SK-N-SH (cell line): ENCODE measurements at regions not wholly inside any gene's neighbourhood (a gene's known extent, or its start where the extent isn't known, plus 50 kb on each side); places are given as distances from the start of the nearest gene placed in this dataset.

ENCODE experiments used
- CTCF ChIA-PET: fragments of 300-600, 350-600 bp; formaldehyde crosslinking; extraction: SDS; loops from one replicate; lab custom pipeline; 2021; lab: Yijun Ruan, JAX
- POLR2A ChIA-PET: fragments of 350-600 bp; sonication (Branson Sonifier 250); formaldehyde crosslinking; extraction: SDS; loops from one replicate; lab custom pipeline; 2020; ENCODE audit warnings: antibody characterized with exemption, inconsistent platforms; lab: Yijun Ruan, JAX
- DNase-seq: peaks from one replicate; pipeline ENCODE4 v3.0.0; 2012
- H2AFZ ChIP-seq: fragments of 200-600 bp; sonication (generic); 2 replicates; pipeline ENCODE4 v1.8.1; 2016; ENCODE audit warnings: antibody characterized with exemption, mild to moderate bottlenecking, low read depth
- H3F3A ChIP-seq: fragments of 200-600 bp; sonication (generic); replicated peaks from 2 replicates; pipeline ENCODE3; 2016; ENCODE audit warnings: antibody characterized with exemption, mild to moderate bottlenecking; ENCODE audit not compliant: insufficient read depth
- H3K27ac ChIP-seq, 2 experiments: fragments of 200-500 bp in 1 of 2; fragments of 200-600 bp in 1 of 2; sonication (Bioruptor generic) in 1 of 2; sonication (generic), shearing (Covaris generic) in 1 of 2; 2 replicates each; pipeline versions ENCODE4 v1.5.1 to v1.6.1; 2014 to 2016; ENCODE audit warnings: low read depth in 2 of 2, inconsistent platforms in 1 of 2, low read length in 1 of 2, mild to moderate bottlenecking in 1 of 2, mixed read lengths in 1 of 2
- H3K27me3 ChIP-seq: fragments of 200-600 bp; sonication (generic), shearing (Covaris generic); 2 replicates; pipeline ENCODE4 v1.6.1; 2016; ENCODE audit warnings: mixed run types; ENCODE audit not compliant: insufficient read depth
- H3K36me3 ChIP-seq, 2 experiments: fragments of 200-500 bp in 1 of 2; fragments of 200-600 bp in 1 of 2; sonication (Bioruptor generic) in 1 of 2; sonication (generic) in 1 of 2; replicated peaks in 1 of 2; 2 replicates each; pipeline versions ENCODE3 to v1.5.1; 2014 to 2016; ENCODE audit warnings: low read length in 1 of 2, mild to moderate bottlenecking in 1 of 2; ENCODE audit not compliant: insufficient read depth in 2 of 2, control insufficient read depth in 1 of 2
- H3K4me1 ChIP-seq, 2 experiments: fragments of 200-500 bp in 1 of 2; fragments of 200-600 bp in 1 of 2; sonication (Bioruptor generic) in 1 of 2; sonication (generic), shearing (Covaris generic) in 1 of 2; 2 replicates each; pipeline versions ENCODE4 v1.5.1 to v1.6.1; 2014 to 2016; ENCODE audit warnings: low read depth in 1 of 2, low read length in 1 of 2, mixed run types in 1 of 2; ENCODE audit not compliant: insufficient read depth in 2 of 2, control insufficient read depth in 1 of 2
- H3K4me2 ChIP-seq: fragments of 200-600 bp; sonication (generic), shearing (Covaris generic); 2 replicates; pipeline ENCODE4 v1.6.1; 2017; ENCODE audit warnings: mixed run types
- H3K4me3 ChIP-seq, 2 experiments: fragments of 200-500 bp in 1 of 2; fragments of 200-600 bp in 1 of 2; sonication (Bioruptor generic) in 1 of 2; sonication (generic), shearing (Covaris generic) in 1 of 2; 2 replicates each; pipeline versions ENCODE4 v1.5.1 to v1.8.1; 2014 to 2016; ENCODE audit warnings: low read depth in 2 of 2, inconsistent platforms in 1 of 2, low read length in 1 of 2, mild to moderate bottlenecking in 1 of 2, mixed read lengths in 1 of 2, moderate library complexity in 1 of 2
- H3K79me2 ChIP-seq: fragments of 200-600 bp; sonication (generic); 2 replicates; pipeline ENCODE4 v1.8.1; 2017; ENCODE audit warnings: mild to moderate bottlenecking; ENCODE audit not compliant: insufficient read depth
- H3K9ac ChIP-seq: fragments of 200-600 bp; sonication (generic); 2 replicates; pipeline ENCODE4 v1.6.1; 2017; ENCODE audit warnings: mixed run types
- H3K9me2 ChIP-seq: fragments of 200-600 bp; sonication (generic); 2 replicates; pipeline ENCODE4 v1.6.1; 2017; ENCODE audit warnings: mixed run types
- H3K9me3 ChIP-seq: fragments of 200-600 bp; sonication (generic); 2 replicates; pipeline ENCODE4 v1.6.1; 2017; ENCODE audit warnings: mixed run types, mild to moderate bottlenecking, moderate library complexity
- H4K20me1 ChIP-seq: fragments of 200-600 bp; sonication (generic); 2 replicates; pipeline ENCODE4 v1.6.1; 2017; ENCODE audit warnings: mild to moderate bottlenecking, mixed run types; ENCODE audit not compliant: insufficient read depth
- CHD2 ChIP-seq: fragments of 150-350 bp; IDR thresholded peaks from 2 replicates; pipeline ENCODE4 v1.6.1; 2018; ENCODE audit warnings: low read length; ENCODE audit not compliant: partially characterized antibody
- CTCF ChIP-seq: fragments of 200-600 bp; sonication (generic); IDR thresholded peaks from 2 replicates; pipeline ENCODE4 v1.6.1; 2017; ENCODE audit warnings: antibody characterized with exemption, mild to moderate bottlenecking, moderate library complexity
- ELF1 ChIP-seq: IDR thresholded peaks from 2 replicates; pipeline ENCODE4 v1.4.0; 2012
- EP300 ChIP-seq, 2 experiments: IDR thresholded peaks; 2 replicates each; pipeline versions ENCODE4 v1.4.0 to v1.6.1; 2012; ENCODE audit warnings: borderline replicate concordance in 1 of 2, low read depth in 1 of 2, low read length in 1 of 2
- FOSL2 ChIP-seq: IDR thresholded peaks from 2 replicates; pipeline ENCODE4 v1.4.0; 2012; ENCODE audit warnings: low read depth, mild to moderate bottlenecking, moderate library complexity, borderline replicate concordance
- FOXM1 ChIP-seq: IDR thresholded peaks from 2 replicates; pipeline ENCODE4 v1.4.0; 2012; ENCODE audit warnings: low read depth, mild to moderate bottlenecking
- GATA2 ChIP-seq: sonication (generic); formaldehyde crosslinking; IDR thresholded peaks from 2 replicates; pipeline ENCODE4 v1.5.0; 2020; ENCODE audit warnings: mild to moderate bottlenecking, missing genetic modification reagents
- MEF2A ChIP-seq: IDR thresholded peaks from 2 replicates; pipeline ENCODE4 v1.4.0; 2012; ENCODE audit warnings: low read depth, borderline replicate concordance
- MXI1 ChIP-seq: IDR thresholded peaks from 2 replicates; pipeline ENCODE4 v1.6.1; 2012; ENCODE audit warnings: mild to moderate bottlenecking, low read depth, low read length, improper control_type of control experiment
- NFIC ChIP-seq: IDR thresholded peaks from 2 replicates; pipeline ENCODE4 v1.4.0; 2012; ENCODE audit warnings: borderline replicate concordance
- NRF1 ChIP-seq: IDR thresholded peaks from 2 replicates; pipeline ENCODE4 v1.6.1; 2012; ENCODE audit warnings: low read depth, mild to moderate bottlenecking, low read length
- PBX3 ChIP-seq: IDR thresholded peaks from 2 replicates; pipeline ENCODE4; 2012
- SIN3A ChIP-seq: IDR thresholded peaks from 2 replicates; pipeline ENCODE4 v1.6.1; 2012; ENCODE audit warnings: low read depth, mild to moderate bottlenecking, low read length, moderate library complexity, borderline replicate concordance
- TAF1 ChIP-seq: IDR thresholded peaks from 2 replicates; pipeline ENCODE4 v1.6.1; 2012; ENCODE audit warnings: low read depth, mild to moderate bottlenecking, low read length, moderate library complexity, borderline replicate concordance
- TCF12 ChIP-seq: IDR thresholded peaks from 2 replicates; pipeline ENCODE4 v1.4.0; 2012
- TEAD4 ChIP-seq: IDR thresholded peaks from 2 replicates; pipeline ENCODE4 v1.4.0; 2012; ENCODE audit warnings: mild to moderate bottlenecking, borderline replicate concordance; ENCODE audit not compliant: insufficient read depth
- ZBTB33 ChIP-seq: IDR thresholded peaks from 2 replicates; pipeline ENCODE4 v1.4.0; 2012; ENCODE audit warnings: low read depth, borderline replicate concordance
- WGBS: methylation state at CpG from one replicate; pipeline ENCODE4 v1.1.6; 2017; ENCODE audit warnings: low lambda C conversion rate; 5-methylcytosine and 5-hydroxymethylcytosine counted together
- TF ChIP-seq, protein P1 (sequence below): IDR thresholded peaks from 2 replicates; pipeline ENCODE4 v1.4.0; 2012; ENCODE audit warnings: low read depth, borderline replicate concordance
- TF ChIP-seq, protein P2 (sequence below): IDR thresholded peaks from 2 replicates; pipeline ENCODE4 v1.4.0; 2012; ENCODE audit warnings: low read depth
- TF ChIP-seq, protein P3 (sequence below): fragments of 150-350 bp; IDR thresholded peaks from 2 replicates; pipeline ENCODE4 v1.6.1; 2016; ENCODE audit warnings: mild to moderate bottlenecking, low read depth, low read length

GRCh38 chr13:91189506-91189905 lies 158.0 kb upstream of the MIR17HG start:
- Histone ChIP-seq H3K79me2 (no peaks in the 10 kb centered on the region), H3K4me2 (no peak overlapping the region), H2AFZ (no peak overlapping the region), H3F3A (no peaks in the 10 kb centered on the region), H3K27me3 (no peaks in the 10 kb centered on the region), H3K9me3 (no peaks in the 10 kb centered on the region), H3K9ac (no peak overlapping the region), H3K27ac (no peak overlapping the region), H3K9me2 (no peaks in the 10 kb centered on the region), H4K20me1 (no peaks in the 10 kb centered on the region), H3K36me3 (no peaks in the 10 kb centered on the region), H3K4me1 (peaks cover 0 to 6% of the 10 kb centered on the region in 2 experiments; a peak in 2 of 4 replicates), H3K4me3 (no peak overlapping the region)
- ChIA-PET POLR2A (no interaction called here), CTCF (interaction anchor here (0.7 to 2.0 kb wide), 2 partner anchors 28 to 58 kb away, joined by 3 to 4 read pairs; no protein-coding TSS in a partner anchor)
- TF ChIP-seq ZBTB33, result no peak
- TF ChIP-seq FOXM1, result no peak
- no peak for TF ChIP-seq NRF1
- TF ChIP-seq, protein P1, sequence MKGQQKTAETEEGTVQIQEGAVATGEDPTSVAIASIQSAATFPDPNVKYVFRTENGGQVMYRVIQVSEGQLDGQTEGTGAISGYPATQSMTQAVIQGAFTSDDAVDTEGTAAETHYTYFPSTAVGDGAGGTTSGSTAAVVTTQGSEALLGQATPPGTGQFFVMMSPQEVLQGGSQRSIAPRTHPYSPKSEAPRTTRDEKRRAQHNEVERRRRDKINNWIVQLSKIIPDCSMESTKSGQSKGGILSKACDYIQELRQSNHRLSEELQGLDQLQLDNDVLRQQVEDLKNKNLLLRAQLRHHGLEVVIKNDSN, result no peak
- DNase-seq, result no peak
- 81% methylated on average over 3 of the region's 3 CpGs for WGBS

- Histone ChIP-seq H3K9me3 (no peaks in the 10 kb centered on the region), H4K20me1 (no peaks in the 10 kb centered on the region), H2AFZ (no peak overlapping the region), H3K27ac (no peak overlapping the region), H3K27me3 (no peaks in the 10 kb centered on the region), H3K36me3 (no peaks in the 10 kb centered on the region), H3F3A (no peaks in the 10 kb centered on the region), H3K9ac (no peak overlapping the region), H3K4me3 (no peak overlapping the region), H3K4me2 (no peak overlapping the region), H3K4me1 (no peaks in the 10 kb centered on the region), H3K79me2 (no peaks in the 10 kb centered on the region), H3K9me2 (no peaks in the 10 kb centered on the region)
- WGBS, result 33% methylated on average over 2 of the region's 2 CpGs
- POLR2A ChIA-PET, result no interaction called here
- no peak for DNase-seq
- CTCF ChIA-PET, result interaction anchor here (0.8 to 1.8 kb wide), 2 partner anchors 9 to 48 kb away, joined by 3 to 10 read pairs; no protein-coding TSS in a partner anchor
- no peak for TF ChIP-seq MEF2A
- TF ChIP-seq NFIC, result no peak
- no peak for TF ChIP-seq FOSL2
- TF ChIP-seq GATA2 (CRISPR knock-in tag), result no peak
- no peak for TF ChIP-seq FOXM1
- TF ChIP-seq, protein P1, result no peak
- no peak for TF ChIP-seq CTCF
- no peak for TF ChIP-seq PBX3
- TF ChIP-seq, protein P2, sequence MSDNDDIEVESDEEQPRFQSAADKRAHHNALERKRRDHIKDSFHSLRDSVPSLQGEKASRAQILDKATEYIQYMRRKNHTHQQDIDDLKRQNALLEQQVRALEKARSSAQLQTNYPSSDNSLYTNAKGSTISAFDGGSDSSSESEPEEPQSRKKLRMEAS, result no peak
- no peak for TF ChIP-seq EP300 (IDR thresholded peaks at IDR 0.05; ENCODE audit: borderline replicate concordance in 1 of 2, low read depth in 1 of 2, low read length in 1 of 2)
- TF ChIP-seq SIN3A, result no peak
- TF ChIP-seq, protein P3, sequence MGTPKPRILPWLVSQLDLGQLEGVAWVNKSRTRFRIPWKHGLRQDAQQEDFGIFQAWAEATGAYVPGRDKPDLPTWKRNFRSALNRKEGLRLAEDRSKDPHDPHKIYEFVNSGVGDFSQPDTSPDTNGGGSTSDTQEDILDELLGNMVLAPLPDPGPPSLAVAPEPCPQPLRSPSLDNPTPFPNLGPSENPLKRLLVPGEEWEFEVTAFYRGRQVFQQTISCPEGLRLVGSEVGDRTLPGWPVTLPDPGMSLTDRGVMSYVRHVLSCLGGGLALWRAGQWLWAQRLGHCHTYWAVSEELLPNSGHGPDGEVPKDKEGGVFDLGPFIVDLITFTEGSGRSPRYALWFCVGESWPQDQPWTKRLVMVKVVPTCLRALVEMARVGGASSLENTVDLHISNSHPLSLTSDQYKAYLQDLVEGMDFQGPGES, result no peak
- TF ChIP-seq NRF1, result no peak
- TF ChIP-seq MXI1, result no peak
- TF ChIP-seq TCF12, result no peak
- no peak for TF ChIP-seq ELF1
- no peak for TF ChIP-seq TEAD4
- no peak for TF ChIP-seq TAF1
- no peak for TF ChIP-seq CHD2
Observed at GRCh38 chr13:91193358-91193757, 154.1 kb upstream of the MIR17HG start.
